Iris pigment epithelial cell (primary cell): ENCODE measurements at regions not wholly inside any gene's neighbourhood (a gene's known extent, or its start where the extent isn't known, plus 50 kb on each side); places are given as distances from the start of the nearest gene placed in this dataset.

Experiments used
- DNase-seq: peaks from one replicate; pipeline ENCODE4 v3.0.0-alpha.2; 2011; ENCODE audit warnings: low read depth

- DNase-seq: no peak
Observed at GRCh38 chr2:137729305-137729704, 235.0 kb upstream of the HNMT start.

- DNase-seq: no peak
Observed at GRCh38 chr2:137737559-137737958, 226.7 kb upstream of the HNMT start.

- DNase-seq: no peak
Observed at GRCh38 chr2:137741784-137742362, 222.4 kb upstream of the HNMT start.

GRCh38 chr2:137747509-137747908 is 216.8 kb upstream of the HNMT start:
- no peak for DNase-seq

GRCh38 chr2:137748533-137748932 is 215.7 kb upstream of the HNMT start:
- no peak for DNase-seq

- no peak for DNase-seq
Observed at GRCh38 chr2:137764646-137765045, 199.6 kb upstream of the HNMT start.

GRCh38 chr2:137769406-137769805 is 194.9 kb upstream of the HNMT start:
- no peak for DNase-seq

GRCh38 chr2:137770166-137770565 is 194.1 kb upstream of the HNMT start:
- DNase-seq: no peak

GRCh38 chr2:137771064-137771463 is 193.2 kb upstream of the HNMT start:
- DNase-seq: no peak

- no peak for DNase-seq
Observed at GRCh38 chr2:137772451-137772850, 191.8 kb upstream of the HNMT start.

GRCh38 chr2:137775529-137775928 is 188.7 kb upstream of the HNMT start:
- no peak for DNase-seq

- no peak for DNase-seq
Observed at GRCh38 chr2:137776697-137777096, 187.6 kb upstream of the HNMT start.

- no peak for DNase-seq
Observed at GRCh38 chr2:137797641-137798040, 166.6 kb upstream of the HNMT start.

GRCh38 chr2:137799600-137799999 is 164.7 kb upstream of the HNMT start:
- no peak for DNase-seq

- DNase-seq: no peak
Observed at GRCh38 chr2:137800386-137800785, 163.9 kb upstream of the HNMT start.

GRCh38 chr2:137801228-137801627 is 163.0 kb upstream of the HNMT start:
- DNase-seq: no peak

- no peak for DNase-seq
Observed at GRCh38 chr2:137802038-137802437, 162.2 kb upstream of the HNMT start.

- no peak for DNase-seq
Observed at GRCh38 chr2:137806068-137806805, 158.0 kb upstream of the HNMT start.

- no peak for DNase-seq
Observed at GRCh38 chr2:137809252-137809651, 155.0 kb upstream of the HNMT start.

- no peak for DNase-seq
Observed at GRCh38 chr2:137809837-137810236, 154.4 kb upstream of the HNMT start.

GRCh38 chr2:137812517-137812916 is 151.8 kb upstream of the HNMT start:
- DNase-seq: no peak

GRCh38 chr2:137813176-137813575 is 151.1 kb upstream of the HNMT start:
- no peak for DNase-seq

- DNase-seq: no peak
Observed at GRCh38 chr2:137817058-137817457, 147.2 kb upstream of the HNMT start.

- no peak for DNase-seq
Observed at GRCh38 chr2:137823196-137823595, 141.1 kb upstream of the HNMT start.
